ENCODE measurements at regions not wholly inside any gene's neighbourhood (a gene's known extent, or its start where the extent isn't known, plus 50 kb on each side); places are given as distances from the start of the nearest gene placed in this dataset.

- TF ChIP-seq ZNF217 (IDR thresholded peaks at IDR 0.05): no peak
- TF ChIP-seq ZBTB40 (IDR thresholded peaks at IDR 0.05; ENCODE audit: borderline replicate concordance): no peak
- TF ChIP-seq NFYB (IDR thresholded peaks at IDR 0.05; ENCODE audit: insufficient read depth, low read depth, low read length): no peak
- TF ChIP-seq BHLHE40 (IDR thresholded peaks at IDR 0.05; ENCODE audit: borderline replicate concordance in 1 of 2, low read depth in 2 of 2, low read length in 1 of 2): no peak
- TF ChIP-seq MTA2 (IDR thresholded peaks at IDR 0.05; ENCODE audit: low read depth): no peak
- TF ChIP-seq CTCF (IDR thresholded peaks at IDR 0.05 in 2 of 3, conservative IDR thresholded peaks at IDR 0.05 in 1 of 3; ENCODE audit: control insufficient read depth in 2 of 3, extremely low read depth in 1 of 3, insufficient read depth in 1 of 3, low read depth in 3 of 3, low read length in 3 of 3): no peak
- TF ChIP-seq CREB1 (IDR thresholded peaks at IDR 0.05; ENCODE audit: low read depth): no peak
- TF ChIP-seq RAD21 (IDR thresholded peaks at IDR 0.05; ENCODE audit: insufficient read depth, low read depth, low read length): no peak
- no peak for TF ChIP-seq ATF3 (IDR thresholded peaks at IDR 0.05; ENCODE audit: borderline replicate concordance, extremely low read depth, low read depth, low read length)
- TF ChIP-seq E2F8 (IDR thresholded peaks at IDR 0.05; ENCODE audit: low read depth, partially characterized antibody): no peak
- no peak for TF ChIP-seq SIN3A (IDR thresholded peaks at IDR 0.05; ENCODE audit: low read depth, low read length)
- no peak for TF ChIP-seq GABPA (IDR thresholded peaks at IDR 0.05; ENCODE audit: low read depth)
- no peak for TF ChIP-seq ETV6 (conservative IDR thresholded peaks at IDR 0.05 in 1 of 2, IDR thresholded peaks at IDR 0.05 in 1 of 2; ENCODE audit: borderline replicate concordance in 1 of 2, low read depth in 1 of 2)
Measured at GRCh38 chr1:99163671-99164070, 100.6 kb upstream of the PLPPR4 start.

Measured in GM12878 (cell line).